ENCODE measurements at regions not wholly inside any gene's neighbourhood (a gene's known extent, or its start where the extent isn't known, plus 50 kb on each side); places are given as distances from the start of the nearest gene placed in this dataset.

DNA sequence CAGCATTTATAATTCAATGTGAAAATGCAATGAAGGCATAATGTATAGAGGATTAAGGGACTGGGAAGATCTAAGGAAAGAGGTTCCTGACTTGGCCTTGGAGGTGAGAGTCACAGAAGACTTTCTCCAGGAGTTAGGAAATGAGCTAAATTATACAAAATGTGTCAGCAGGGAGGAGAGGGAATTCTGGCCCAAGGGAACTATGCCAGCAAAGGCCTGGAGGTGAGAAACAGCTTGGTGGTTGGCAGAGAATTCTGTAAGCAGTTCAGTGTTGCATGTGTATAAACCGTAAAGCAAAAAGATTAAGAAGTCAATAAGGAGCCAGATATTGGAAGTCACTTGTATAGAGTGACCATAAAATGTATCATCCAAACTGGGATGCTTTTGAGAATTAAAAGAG, 142.2 kb upstream of the SESN3 start:
- intact Hi-C loops (cut with micrococcal nuclease): no loop called here

GRCh38 chr11:95372097-95372656, 141.2 kb upstream of the SESN3 start:
- Mint-ChIP-seq H3K27me3 (no peaks in the 10 kb centered on the region), H3K9me3 (ENCODE audit: insufficient read depth) (no peaks in the 10 kb centered on the region), H3K4me1 (peaks cover 4% of the 10 kb centered on the region), H3K4me3 (no peak overlapping the region), H3K27ac (peak overlapping the region; percentile 2)
- H2AFZ ChIP-seq (ENCODE audit: insufficient read depth, low read depth, low read length, poor library complexity, severe bottlenecking): no peak overlapping the region
- H3K9me3 ChIP-seq (ENCODE audit: control extremely low read depth in 1 of 3, control insufficient read depth in 2 of 3, insufficient read depth in 1 of 3, low read length in 2 of 3): no peaks in the 10 kb centered on the region
- intact Hi-C loops (cut with micrococcal nuclease): no loop called here
- no peaks in the 10 kb centered on the region for H3K4me1 ChIP-seq (ENCODE audit: control insufficient read depth in 2 of 2, insufficient read depth in 2 of 2, low read length in 2 of 2)
- POLR2A ChIA-PET: interaction anchor here (0.7 kb wide), 1 partner anchor 175 kb away, joined by 3 read pairs; no protein-coding TSS in a partner anchor
- DNase-seq (no peak), ATAC-seq (ENCODE audit: low read depth) (no peak)
- no peak overlapping the region for H3K27ac ChIP-seq (ENCODE audit: low read length in 2 of 2)
- 100% methylated on average over 1 of the region's 1 CpG for WGBS (ENCODE audit: insufficient coverage)
- no peak overlapping the region for H3K4me2 ChIP-seq (replicated peaks; ENCODE audit: low read depth, low read length, poor library complexity, severe bottlenecking)
- TF ChIP-seq EZH2 (IDR thresholded peaks at IDR 0.05; ENCODE audit: borderline replicate concordance, insufficient read depth, low read depth, low read length, poor library complexity, severe bottlenecking): no peak
- no peak for TF ChIP-seq CTCF (IDR thresholded peaks at IDR 0.05)
- no peaks in the 10 kb centered on the region for H3K79me2 ChIP-seq (ENCODE audit: control insufficient read depth, insufficient read depth, low read length)
- H4K20me1 ChIP-seq (ENCODE audit: control insufficient read depth, insufficient read depth, low read length, poor library complexity, severe bottlenecking): no peaks in the 10 kb centered on the region
- H3K4me3 ChIP-seq (ENCODE audit: control extremely low read depth in 1 of 5, extremely low read depth in 1 of 5, insufficient read depth in 1 of 5, low read depth in 2 of 5, low read length in 4 of 5): no peak overlapping the region
- H3K27me3 ChIP-seq (replicated peaks in 1 of 4; ENCODE audit: control extremely low read depth in 1 of 4, control insufficient read depth in 3 of 4, insufficient read depth in 4 of 4, low read length in 3 of 4): no peaks in the 10 kb centered on the region
- H3K9ac ChIP-seq (ENCODE audit: low read length): no peak overlapping the region
- H3K36me3 ChIP-seq (replicated peaks in 1 of 2; ENCODE audit: control extremely low read depth in 1 of 2, control insufficient read depth in 1 of 2, extremely low read depth in 1 of 2, insufficient read depth in 2 of 2, low read length in 1 of 2): no peaks in the 10 kb centered on the region
- CTCF ChIA-PET: interaction anchor here (0.6 kb wide), 1 partner anchor 217 kb away, joined by 3 read pairs; no protein-coding TSS in a partner anchor

More for the DNA sequence above, 142.2 kb upstream of the SESN3 start:
- no peaks in the 10 kb centered on the region for H4K20me1 ChIP-seq (ENCODE audit: control insufficient read depth, insufficient read depth, low read length, poor library complexity, severe bottlenecking)
- no peak overlapping the region for H3K4me2 ChIP-seq (replicated peaks; ENCODE audit: low read depth, low read length, poor library complexity, severe bottlenecking)
- POLR2A ChIA-PET: no interaction called here
- H3K4me1 Mint-ChIP-seq: peaks cover 4% of the 10 kb centered on the region
- no peak overlapping the region for H3K27ac ChIP-seq (ENCODE audit: low read length in 2 of 2)
- ATAC-seq (ENCODE audit: low read depth): no peak
- no peak overlapping the region for H3K27ac Mint-ChIP-seq
- no peaks in the 10 kb centered on the region for H3K27me3 ChIP-seq (replicated peaks in 1 of 4; ENCODE audit: control extremely low read depth in 1 of 4, control insufficient read depth in 3 of 4, insufficient read depth in 4 of 4, low read length in 3 of 4)
- no peaks in the 10 kb centered on the region for H3K9me3 ChIP-seq (ENCODE audit: control extremely low read depth in 1 of 3, control insufficient read depth in 2 of 3, insufficient read depth in 1 of 3, low read length in 2 of 3)
- no peak for DNase-seq
- CTCF ChIA-PET: no interaction called here
- no peak for TF ChIP-seq EZH2 (IDR thresholded peaks at IDR 0.05; ENCODE audit: borderline replicate concordance, insufficient read depth, low read depth, low read length, poor library complexity, severe bottlenecking)
- TF ChIP-seq CTCF (IDR thresholded peaks at IDR 0.05): no peak
- no peaks in the 10 kb centered on the region for H3K4me1 ChIP-seq (ENCODE audit: control insufficient read depth in 2 of 2, insufficient read depth in 2 of 2, low read length in 2 of 2)
- no peak overlapping the region for H2AFZ ChIP-seq (ENCODE audit: insufficient read depth, low read depth, low read length, poor library complexity, severe bottlenecking)
- no CpG with 5 or more reads among the region's 1 CpG for WGBS (ENCODE audit: insufficient coverage)
- H3K79me2 ChIP-seq (ENCODE audit: control insufficient read depth, insufficient read depth, low read length): no peaks in the 10 kb centered on the region
- H3K36me3 ChIP-seq (replicated peaks in 1 of 2; ENCODE audit: control extremely low read depth in 1 of 2, control insufficient read depth in 1 of 2, extremely low read depth in 1 of 2, insufficient read depth in 2 of 2, low read length in 1 of 2): no peaks in the 10 kb centered on the region
- no peak overlapping the region for H3K9ac ChIP-seq (ENCODE audit: low read length)
- H3K4me3 Mint-ChIP-seq: no peak overlapping the region
- H3K27me3 Mint-ChIP-seq: no peaks in the 10 kb centered on the region
- H3K9me3 Mint-ChIP-seq (ENCODE audit: insufficient read depth): no peaks in the 10 kb centered on the region
- H3K4me3 ChIP-seq (ENCODE audit: control extremely low read depth in 1 of 5, extremely low read depth in 1 of 5, insufficient read depth in 1 of 5, low read depth in 2 of 5, low read length in 4 of 5): no peak overlapping the region

Measured in B cell (primary cell).